Ovary (tissue), 3 donors: ENCODE measurements at regions not wholly inside any gene's neighbourhood (a gene's known extent, or its start where the extent isn't known, plus 50 kb on each side); places are given as distances from the start of the nearest gene placed in this dataset.

Source experiments
- EP300 ChIP-seq: sonication (generic); formaldehyde crosslinking; IDR thresholded peaks from one replicate; pipeline ENCODE4 v1.6.1; 2017; ENCODE audit warnings: antibody characterized with exemption
- POLR2A ChIP-seq: fragments of 450-650 bp; IDR thresholded peaks from one replicate; pipeline ENCODE4 v1.6.1; 2017; ENCODE audit warnings: antibody characterized with exemption, mild to moderate bottlenecking, moderate library complexity
- TF ChIP-seq, protein P1 (sequence below), 3 donors: fragments of 450-650 bp in 2 of 3; fragments of 200-600 bp in 1 of 3; IDR thresholded peaks; one replicate each; pipeline versions ENCODE4 v1.5.1 to v1.8.0; 2016 to 2022; ENCODE audit warnings: antibody characterized with exemption in 3 of 3, mild to moderate bottlenecking in 1 of 3
- donor health status: DM: no; HTN: no; CAD: no.

DNA sequence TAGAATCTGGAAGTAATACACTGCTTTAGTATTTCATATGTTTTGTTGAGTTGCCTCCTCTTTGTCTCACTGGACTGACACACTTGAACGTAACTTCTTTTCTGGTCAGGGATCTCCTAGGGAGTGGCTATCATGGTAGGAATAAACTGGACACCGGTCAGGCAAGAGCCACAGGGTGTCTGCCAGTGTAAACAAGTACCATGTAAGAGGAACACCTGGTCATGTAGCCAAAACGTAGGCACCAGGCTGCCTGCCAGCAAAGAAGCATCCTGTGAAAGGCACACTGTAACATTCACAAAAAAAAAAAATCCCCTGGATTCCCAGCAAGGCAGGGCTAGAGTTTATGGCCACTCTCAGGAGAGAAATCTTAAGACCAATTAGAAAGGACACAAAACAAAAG, 372.8 kb upstream of the RND3 start:
- TF ChIP-seq, protein P1, sequence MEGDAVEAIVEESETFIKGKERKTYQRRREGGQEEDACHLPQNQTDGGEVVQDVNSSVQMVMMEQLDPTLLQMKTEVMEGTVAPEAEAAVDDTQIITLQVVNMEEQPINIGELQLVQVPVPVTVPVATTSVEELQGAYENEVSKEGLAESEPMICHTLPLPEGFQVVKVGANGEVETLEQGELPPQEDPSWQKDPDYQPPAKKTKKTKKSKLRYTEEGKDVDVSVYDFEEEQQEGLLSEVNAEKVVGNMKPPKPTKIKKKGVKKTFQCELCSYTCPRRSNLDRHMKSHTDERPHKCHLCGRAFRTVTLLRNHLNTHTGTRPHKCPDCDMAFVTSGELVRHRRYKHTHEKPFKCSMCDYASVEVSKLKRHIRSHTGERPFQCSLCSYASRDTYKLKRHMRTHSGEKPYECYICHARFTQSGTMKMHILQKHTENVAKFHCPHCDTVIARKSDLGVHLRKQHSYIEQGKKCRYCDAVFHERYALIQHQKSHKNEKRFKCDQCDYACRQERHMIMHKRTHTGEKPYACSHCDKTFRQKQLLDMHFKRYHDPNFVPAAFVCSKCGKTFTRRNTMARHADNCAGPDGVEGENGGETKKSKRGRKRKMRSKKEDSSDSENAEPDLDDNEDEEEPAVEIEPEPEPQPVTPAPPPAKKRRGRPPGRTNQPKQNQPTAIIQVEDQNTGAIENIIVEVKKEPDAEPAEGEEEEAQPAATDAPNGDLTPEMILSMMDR (IDR thresholded peaks at IDR 0.05) = no peak
- TF ChIP-seq POLR2A = no peak
- no peak for TF ChIP-seq EP300
